ENCODE measurements at regions not wholly inside any gene's neighbourhood (a gene's known extent, or its start where the extent isn't known, plus 50 kb on each side); places are given as distances from the start of the nearest gene placed in this dataset.

DNA sequence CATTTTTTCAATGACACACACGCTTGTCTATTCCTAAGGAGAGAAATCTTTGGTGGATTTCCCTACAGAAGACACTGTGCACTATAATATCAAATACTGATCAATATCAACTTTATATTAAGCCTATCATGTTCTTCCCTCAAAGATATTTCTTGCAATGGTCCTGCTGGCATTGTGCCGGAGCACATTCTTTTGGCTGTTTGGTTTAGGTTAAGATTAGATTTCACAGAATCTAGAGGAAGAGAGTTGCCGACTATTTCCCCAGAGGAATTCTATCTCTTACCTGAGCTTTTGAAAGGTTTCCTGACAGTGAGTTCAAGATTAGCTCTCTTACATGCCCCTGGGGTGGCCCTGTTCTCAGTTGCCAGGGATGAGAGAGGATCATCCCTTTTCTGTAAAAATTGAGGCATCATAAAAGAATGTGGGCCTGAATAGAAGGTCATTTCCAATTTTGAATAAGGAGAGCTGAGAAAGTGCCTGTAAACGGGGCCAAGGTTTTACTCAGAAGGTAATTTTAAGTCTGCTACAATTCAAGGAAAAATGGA, 180.6 kb upstream of the ARHGAP20 start:
- TF ChIP-seq SIX5 (IDR thresholded peaks at IDR 0.05; ENCODE audit: low read depth, low read length, severe bottlenecking) (no peak), EZH2 (IDR thresholded peaks at IDR 0.05; ENCODE audit: borderline replicate concordance, control insufficient read depth, low read depth, low read length) (no peak), MEF2A (IDR thresholded peaks at IDR 0.05; ENCODE audit: insufficient read depth, low read depth, low read length) (no peak), SMC3 (IDR thresholded peaks at IDR 0.05; ENCODE audit: borderline replicate concordance, low read length) (no peak), NFIC (IDR thresholded peaks at IDR 0.05; ENCODE audit: low read depth, low read length) (no peak), BHLHE40 (IDR thresholded peaks at IDR 0.05; ENCODE audit: borderline replicate concordance in 1 of 2, low read depth in 2 of 2, low read length in 1 of 2) (no peak), JUND (IDR thresholded peaks at IDR 0.05; ENCODE audit: low read depth, low read length) (no peak), ASH2L (IDR thresholded peaks at IDR 0.05; ENCODE audit: borderline replicate concordance, low read depth) (no peak), DPF2 (IDR thresholded peaks at IDR 0.05) (no peak)
- TF ChIP-seq, protein P1, sequence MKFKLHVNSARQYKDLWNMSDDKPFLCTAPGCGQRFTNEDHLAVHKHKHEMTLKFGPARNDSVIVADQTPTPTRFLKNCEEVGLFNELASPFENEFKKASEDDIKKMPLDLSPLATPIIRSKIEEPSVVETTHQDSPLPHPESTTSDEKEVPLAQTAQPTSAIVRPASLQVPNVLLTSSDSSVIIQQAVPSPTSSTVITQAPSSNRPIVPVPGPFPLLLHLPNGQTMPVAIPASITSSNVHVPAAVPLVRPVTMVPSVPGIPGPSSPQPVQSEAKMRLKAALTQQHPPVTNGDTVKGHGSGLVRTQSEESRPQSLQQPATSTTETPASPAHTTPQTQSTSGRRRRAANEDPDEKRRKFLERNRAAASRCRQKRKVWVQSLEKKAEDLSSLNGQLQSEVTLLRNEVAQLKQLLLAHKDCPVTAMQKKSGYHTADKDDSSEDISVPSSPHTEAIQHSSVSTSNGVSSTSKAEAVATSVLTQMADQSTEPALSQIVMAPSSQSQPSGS (IDR thresholded peaks at IDR 0.05; ENCODE audit: low read length): no peak
- TF ChIP-seq, protein P2, sequence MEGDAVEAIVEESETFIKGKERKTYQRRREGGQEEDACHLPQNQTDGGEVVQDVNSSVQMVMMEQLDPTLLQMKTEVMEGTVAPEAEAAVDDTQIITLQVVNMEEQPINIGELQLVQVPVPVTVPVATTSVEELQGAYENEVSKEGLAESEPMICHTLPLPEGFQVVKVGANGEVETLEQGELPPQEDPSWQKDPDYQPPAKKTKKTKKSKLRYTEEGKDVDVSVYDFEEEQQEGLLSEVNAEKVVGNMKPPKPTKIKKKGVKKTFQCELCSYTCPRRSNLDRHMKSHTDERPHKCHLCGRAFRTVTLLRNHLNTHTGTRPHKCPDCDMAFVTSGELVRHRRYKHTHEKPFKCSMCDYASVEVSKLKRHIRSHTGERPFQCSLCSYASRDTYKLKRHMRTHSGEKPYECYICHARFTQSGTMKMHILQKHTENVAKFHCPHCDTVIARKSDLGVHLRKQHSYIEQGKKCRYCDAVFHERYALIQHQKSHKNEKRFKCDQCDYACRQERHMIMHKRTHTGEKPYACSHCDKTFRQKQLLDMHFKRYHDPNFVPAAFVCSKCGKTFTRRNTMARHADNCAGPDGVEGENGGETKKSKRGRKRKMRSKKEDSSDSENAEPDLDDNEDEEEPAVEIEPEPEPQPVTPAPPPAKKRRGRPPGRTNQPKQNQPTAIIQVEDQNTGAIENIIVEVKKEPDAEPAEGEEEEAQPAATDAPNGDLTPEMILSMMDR (IDR thresholded peaks at IDR 0.05 in 2 of 3, conservative IDR thresholded peaks at IDR 0.05 in 1 of 3; ENCODE audit: control insufficient read depth in 2 of 3, extremely low read depth in 1 of 3, insufficient read depth in 1 of 3, low read depth in 3 of 3, low read length in 3 of 3): no peak
- TF ChIP-seq, protein P3, sequence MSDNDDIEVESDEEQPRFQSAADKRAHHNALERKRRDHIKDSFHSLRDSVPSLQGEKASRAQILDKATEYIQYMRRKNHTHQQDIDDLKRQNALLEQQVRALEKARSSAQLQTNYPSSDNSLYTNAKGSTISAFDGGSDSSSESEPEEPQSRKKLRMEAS (IDR thresholded peaks at IDR 0.05; ENCODE audit: low read depth, low read length): no peak

Data from GM12878 (cell line).